GM12864 (cell line): ENCODE measurements at regions not wholly inside any gene's neighbourhood (a gene's known extent, or its start where the extent isn't known, plus 50 kb on each side); places are given as distances from the start of the nearest gene placed in this dataset.
"Not testable (repeated sequence)": the region's sequence is repeated elsewhere in the genome, so short reads cannot be mapped to it uniquely, and the experiment has no call there.

Experiments used
- DNase-seq: peaks from one replicate; pipeline ENCODE4 v3.0.0-alpha.2; 2011; ENCODE audit warnings: low read depth
- H3K4me3 ChIP-seq: 2 replicates; pipeline ENCODE4 v1.5.1; 2011; ENCODE audit warnings: mild to moderate bottlenecking, low read depth, low read length, control low read depth
- TF ChIP-seq, protein P1 (sequence below): IDR thresholded peaks from 2 replicates; pipeline ENCODE4 v1.5.1; 2011; ENCODE audit warnings: low read depth, mild to moderate bottlenecking, moderate library complexity, low read length, control low read depth, inconsistent platforms; ENCODE audit errors: missing control alignments

DNA sequence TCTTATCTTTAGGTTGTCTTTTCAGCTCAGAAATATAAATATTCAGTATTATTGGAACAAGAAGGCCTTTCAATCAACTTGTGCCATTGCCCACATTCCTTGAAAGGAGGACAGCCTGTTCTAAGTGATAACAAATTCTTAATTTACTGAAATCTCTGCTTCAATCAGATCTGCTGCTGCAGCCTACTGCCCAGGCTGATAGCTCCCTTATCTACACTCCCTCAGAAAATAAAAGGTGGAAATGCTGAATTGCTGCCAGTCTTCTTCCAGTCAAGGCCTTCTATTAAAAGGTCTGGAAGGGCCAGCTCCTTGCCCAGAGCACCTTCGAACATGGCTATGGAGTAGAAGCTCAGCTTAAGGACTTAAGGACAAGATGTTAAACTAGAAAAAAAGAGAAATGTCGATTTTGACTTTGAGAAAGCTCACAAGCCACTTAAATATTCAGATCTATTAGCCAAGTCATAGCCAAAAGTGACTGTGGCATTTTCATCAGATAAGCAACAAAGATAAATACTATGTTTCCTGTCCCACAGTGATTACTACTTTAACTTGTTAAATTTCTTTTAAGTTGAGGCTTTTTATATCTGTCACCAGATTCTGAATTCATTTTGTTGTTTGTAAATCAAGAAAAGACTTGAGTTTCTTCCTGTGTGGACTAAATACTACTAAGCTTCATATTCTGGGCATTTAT lies 480.5 kb upstream of the CBLB start:
- TF ChIP-seq, protein P1, sequence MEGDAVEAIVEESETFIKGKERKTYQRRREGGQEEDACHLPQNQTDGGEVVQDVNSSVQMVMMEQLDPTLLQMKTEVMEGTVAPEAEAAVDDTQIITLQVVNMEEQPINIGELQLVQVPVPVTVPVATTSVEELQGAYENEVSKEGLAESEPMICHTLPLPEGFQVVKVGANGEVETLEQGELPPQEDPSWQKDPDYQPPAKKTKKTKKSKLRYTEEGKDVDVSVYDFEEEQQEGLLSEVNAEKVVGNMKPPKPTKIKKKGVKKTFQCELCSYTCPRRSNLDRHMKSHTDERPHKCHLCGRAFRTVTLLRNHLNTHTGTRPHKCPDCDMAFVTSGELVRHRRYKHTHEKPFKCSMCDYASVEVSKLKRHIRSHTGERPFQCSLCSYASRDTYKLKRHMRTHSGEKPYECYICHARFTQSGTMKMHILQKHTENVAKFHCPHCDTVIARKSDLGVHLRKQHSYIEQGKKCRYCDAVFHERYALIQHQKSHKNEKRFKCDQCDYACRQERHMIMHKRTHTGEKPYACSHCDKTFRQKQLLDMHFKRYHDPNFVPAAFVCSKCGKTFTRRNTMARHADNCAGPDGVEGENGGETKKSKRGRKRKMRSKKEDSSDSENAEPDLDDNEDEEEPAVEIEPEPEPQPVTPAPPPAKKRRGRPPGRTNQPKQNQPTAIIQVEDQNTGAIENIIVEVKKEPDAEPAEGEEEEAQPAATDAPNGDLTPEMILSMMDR: no peak
- no peak for DNase-seq
- H3K4me3 ChIP-seq: no peak overlapping the region

DNA sequence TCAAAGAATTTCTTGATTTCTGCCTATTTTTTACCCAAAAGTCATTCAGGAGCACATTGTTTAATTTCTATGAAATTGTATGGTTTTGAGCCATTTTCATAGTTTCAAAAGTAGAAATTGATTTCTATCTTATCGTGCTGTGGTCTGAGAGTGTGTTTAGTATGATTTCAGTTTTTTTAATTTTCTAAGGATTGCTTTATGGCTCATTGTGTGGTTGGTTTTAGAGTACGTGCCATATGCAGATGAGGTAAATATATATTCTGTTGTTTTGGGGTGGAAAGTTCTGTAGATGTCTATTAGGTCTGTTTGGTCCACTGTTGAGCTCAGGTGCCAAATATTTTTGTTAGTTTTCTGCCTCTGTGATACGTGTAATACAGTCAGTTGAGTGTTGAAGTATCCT lies 487.1 kb upstream of the CBLB start:
- DNase-seq: no peak
- TF ChIP-seq, protein P1: no peak
- no peak overlapping the region for H3K4me3 ChIP-seq

DNA sequence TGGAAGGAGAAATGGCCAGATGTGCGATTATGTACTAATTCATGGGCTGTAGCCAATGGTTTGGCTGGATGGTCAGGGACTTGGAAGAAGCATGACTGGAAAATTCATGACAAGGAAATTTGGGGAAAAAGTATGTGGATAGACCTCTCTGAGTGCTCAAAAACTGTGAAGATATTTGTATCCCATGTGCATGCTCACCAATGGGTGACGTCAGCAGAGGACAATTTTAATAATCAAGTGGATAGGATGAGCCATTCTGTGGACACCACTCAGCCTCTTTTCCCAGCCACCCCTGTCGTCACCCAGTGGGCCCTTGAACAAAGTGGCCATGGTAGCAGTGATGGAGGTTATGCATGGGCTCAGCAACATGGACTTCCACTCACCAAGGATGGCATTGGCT lies 490.9 kb upstream of the CBLB start:
- DNase-seq: no peak
- no peak overlapping the region for H3K4me3 ChIP-seq
- TF ChIP-seq, protein P1: no peak

DNA sequence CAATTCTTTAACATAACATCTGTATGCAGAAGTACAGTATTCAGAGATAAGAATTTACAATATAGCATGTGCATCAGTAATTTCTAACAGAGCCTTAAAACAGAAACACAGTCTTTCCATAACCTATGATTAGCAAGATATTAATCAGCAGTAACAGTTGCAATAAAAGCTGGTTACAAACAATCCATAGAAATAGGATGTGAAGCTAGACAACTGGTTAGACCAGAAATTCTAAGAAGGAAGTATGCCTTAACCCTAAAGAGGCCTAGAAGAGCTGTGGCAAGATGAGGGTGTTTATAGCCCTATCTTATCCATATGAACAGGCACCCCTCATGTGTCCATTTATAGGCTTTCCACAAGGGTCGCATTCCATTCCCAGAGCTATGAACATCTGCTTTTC lies 492.1 kb upstream of the CBLB start:
- not testable (repeated sequence) for H3K4me3 ChIP-seq, DNase-seq

DNA sequence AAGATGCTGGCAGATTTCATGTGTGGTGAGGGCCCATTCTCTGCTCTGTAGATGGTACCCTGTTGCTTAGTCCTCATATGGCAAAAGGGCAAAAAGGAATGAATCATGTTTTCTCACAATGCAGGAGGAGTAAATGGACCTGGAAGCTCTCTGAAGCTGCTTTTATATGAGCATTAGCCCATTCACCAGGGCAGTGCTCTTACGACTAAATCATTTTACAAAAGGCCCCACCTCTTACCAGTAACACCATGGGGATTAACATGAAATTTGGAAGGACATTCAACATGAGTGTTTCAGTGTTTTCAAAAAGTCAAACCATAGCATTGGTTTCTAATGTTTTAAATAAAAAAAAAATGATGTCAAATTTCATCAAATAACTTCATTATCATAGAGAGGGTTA lies 495.7 kb upstream of the CBLB start:
- TF ChIP-seq, protein P1: no peak
- no peak for DNase-seq
- H3K4me3 ChIP-seq: no peak overlapping the region

DNA sequence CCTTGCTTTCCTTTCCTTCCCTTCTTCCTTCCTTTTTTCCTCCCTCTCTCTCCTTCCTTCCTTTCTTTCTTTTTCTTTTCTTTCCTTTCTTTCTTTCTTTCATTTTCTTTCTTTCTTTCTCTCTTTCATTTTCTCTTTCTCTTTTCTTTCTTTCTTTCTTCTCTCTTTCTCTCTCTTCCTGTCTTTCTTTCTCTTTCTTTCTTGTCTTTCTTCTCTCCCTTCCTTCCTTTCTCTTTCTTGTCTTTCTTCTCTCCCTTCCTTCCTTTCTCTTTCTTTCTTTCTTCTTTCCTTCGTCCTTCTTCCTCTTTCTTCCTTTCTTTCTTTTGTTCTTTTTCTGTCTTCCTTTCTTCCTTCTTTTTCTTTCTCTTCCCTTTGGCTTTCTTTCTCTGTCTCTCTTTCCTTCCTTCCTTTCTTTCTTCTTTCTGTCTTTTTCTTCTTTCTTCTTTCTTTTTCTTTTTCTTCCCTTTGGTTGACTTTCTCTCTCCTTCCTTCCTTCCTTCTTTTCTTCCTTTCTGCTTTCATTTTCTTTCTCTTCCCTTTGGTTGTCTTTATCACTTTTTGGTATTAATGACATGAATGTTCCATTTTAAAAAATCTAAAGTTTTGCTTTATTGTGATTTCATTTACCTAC lies 496.4 kb upstream of the CBLB start:
- TF ChIP-seq, protein P1: no peak
- no peak for DNase-seq
- no peak overlapping the region for H3K4me3 ChIP-seq

DNA sequence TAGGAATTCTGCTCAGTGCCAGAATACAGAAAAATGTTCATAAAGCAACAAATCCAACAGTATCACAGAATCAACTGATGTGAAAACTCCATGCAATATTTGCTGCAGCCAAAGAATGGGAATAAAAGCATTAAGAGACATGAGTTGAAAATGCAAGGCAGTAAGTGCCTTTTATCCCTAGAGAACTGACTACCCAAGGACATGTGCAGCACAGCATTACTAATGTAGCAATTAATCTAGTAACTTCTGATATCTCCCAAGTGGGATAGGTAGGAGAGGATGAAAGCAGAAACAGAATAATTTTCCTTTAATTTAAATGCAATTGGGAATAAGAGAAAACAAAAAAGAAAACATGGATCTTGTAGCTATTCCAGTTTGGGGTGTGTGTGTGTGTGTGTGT lies 497.5 kb upstream of the CBLB start:
- TF ChIP-seq, protein P1: no peak
- no peak overlapping the region for H3K4me3 ChIP-seq
- DNase-seq: no peak
